ENCODE measurements at regions not wholly inside any gene's neighbourhood (a gene's known extent, or its start where the extent isn't known, plus 50 kb on each side); places are given as distances from the start of the nearest gene placed in this dataset.

DNA sequence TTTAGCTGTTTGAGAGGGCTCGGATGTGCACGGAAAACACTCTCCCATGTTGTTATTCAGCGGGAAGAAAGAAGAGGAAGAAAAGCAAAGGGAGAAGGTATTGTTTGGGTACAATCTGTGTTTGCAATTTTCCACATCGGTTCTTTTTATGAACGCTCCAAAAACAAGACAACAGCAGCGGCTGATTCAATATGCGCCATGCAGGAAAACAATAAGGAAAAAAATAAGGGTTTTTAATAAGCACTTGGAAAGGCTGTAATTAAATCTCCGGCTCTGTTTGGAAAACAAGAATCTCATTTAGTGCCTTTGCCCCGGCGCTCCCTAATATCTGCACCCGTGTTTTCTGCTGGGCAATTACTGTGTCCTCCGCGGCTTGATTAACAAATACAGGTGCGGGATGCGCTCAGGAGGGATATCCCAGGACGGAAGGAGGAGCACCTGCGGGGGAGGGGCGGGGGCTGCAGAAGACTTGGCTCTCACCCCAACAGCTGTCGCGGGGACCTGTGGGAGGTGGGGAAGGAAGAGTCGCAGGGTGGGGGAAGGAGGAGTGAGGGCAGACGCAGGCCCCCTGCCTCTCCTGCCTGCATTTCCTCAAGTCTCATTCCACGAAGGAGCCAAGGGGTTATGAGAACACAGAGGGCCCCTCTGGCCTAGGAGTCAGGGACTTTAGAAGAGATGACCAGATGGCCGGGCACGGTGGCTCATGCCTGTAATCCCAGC, 181.5 kb upstream of the PODXL start:
- Histone ChIP-seq H4K20me1 (ENCODE audit: insufficient read depth) (no peaks in the 10 kb centered on the region), H2AFZ (ENCODE audit: low read depth) (no peak overlapping the region), H3K79me2 (ENCODE audit: insufficient read depth, low read depth) (no peaks in the 10 kb centered on the region), H3K4me2 (no peak overlapping the region), H3K9ac (no peak overlapping the region), H3K36me3 (ENCODE audit: insufficient read depth) (no peaks in the 10 kb centered on the region), H3K27ac (no peak overlapping the region), H3K4me1 (ENCODE audit: low read depth, poor library complexity, severe bottlenecking) (no peaks in the 10 kb centered on the region), H3K27me3 (ENCODE audit: insufficient read depth, low read depth) (no peaks in the 10 kb centered on the region), H3K4me3 (IDR thresholded peaks at IDR 0.05; ENCODE audit: insufficient read depth, low read depth, low read length) (no peak overlapping the region)
- no peak for TF ChIP-seq CTCF (conservative IDR thresholded peaks at IDR 0.05; ENCODE audit: low read depth, low read length)

DNA sequence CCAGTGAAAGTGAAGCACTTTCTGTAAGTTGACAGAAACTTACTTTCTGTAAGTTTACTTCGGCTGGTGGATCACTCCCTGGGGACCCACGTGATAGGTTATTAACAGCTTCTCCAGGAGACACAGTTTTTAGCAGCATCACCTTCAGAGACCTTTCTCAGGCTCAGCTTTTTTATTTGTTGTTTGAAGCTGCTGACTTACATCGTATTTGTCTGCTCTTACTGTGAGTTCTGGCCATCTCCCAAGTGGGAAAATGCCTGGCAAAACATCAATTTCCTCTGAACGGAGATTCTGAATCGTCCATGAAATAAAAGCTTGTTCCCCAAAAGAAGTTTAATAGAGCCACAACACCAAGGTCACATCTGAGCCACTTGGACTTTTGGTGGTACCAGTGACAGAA, 178.7 kb upstream of the PODXL start:
- Histone ChIP-seq H3K4me3 (IDR thresholded peaks at IDR 0.05; ENCODE audit: insufficient read depth, low read depth, low read length) (no peak overlapping the region), H3K79me2 (ENCODE audit: insufficient read depth, low read depth) (no peaks in the 10 kb centered on the region), H3K4me2 (no peak overlapping the region), H4K20me1 (ENCODE audit: insufficient read depth) (no peaks in the 10 kb centered on the region), H3K27ac (no peak overlapping the region), H3K9ac (no peak overlapping the region), H2AFZ (ENCODE audit: low read depth) (no peak overlapping the region), H3K27me3 (ENCODE audit: insufficient read depth, low read depth) (no peaks in the 10 kb centered on the region), H3K36me3 (ENCODE audit: insufficient read depth) (no peaks in the 10 kb centered on the region), H3K4me1 (ENCODE audit: low read depth, poor library complexity, severe bottlenecking) (no peaks in the 10 kb centered on the region)
- no peak for TF ChIP-seq CTCF (conservative IDR thresholded peaks at IDR 0.05; ENCODE audit: low read depth, low read length)

DNA sequence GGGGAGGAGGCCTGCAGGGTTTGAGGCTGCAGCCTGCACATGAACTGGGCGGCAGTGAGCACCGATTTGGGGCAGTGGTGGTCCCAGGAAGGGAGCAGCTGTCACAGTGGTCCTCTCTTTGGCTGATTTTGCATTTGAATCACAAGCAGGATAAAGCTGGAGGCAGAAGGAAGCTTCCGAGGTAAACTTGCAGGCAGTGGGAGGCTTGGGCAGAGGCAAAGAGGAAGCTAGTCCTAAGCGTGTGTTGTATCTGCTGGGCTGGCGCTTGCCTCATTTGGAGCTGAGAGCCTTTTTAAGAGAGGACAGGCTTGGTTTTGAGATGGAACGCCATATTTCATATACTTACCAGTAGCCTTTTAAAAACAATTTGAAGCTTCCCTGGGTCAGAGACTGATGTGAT, 177.2 kb upstream of the PODXL start:
- Histone ChIP-seq H3K4me2 (no peak overlapping the region), H3K36me3 (ENCODE audit: insufficient read depth) (no peaks in the 10 kb centered on the region), H3K27ac (no peak overlapping the region), H2AFZ (ENCODE audit: low read depth) (no peak overlapping the region), H3K4me3 (IDR thresholded peaks at IDR 0.05; ENCODE audit: insufficient read depth, low read depth, low read length) (no peak overlapping the region), H3K79me2 (ENCODE audit: insufficient read depth, low read depth) (no peaks in the 10 kb centered on the region), H3K27me3 (ENCODE audit: insufficient read depth, low read depth) (no peaks in the 10 kb centered on the region), H3K4me1 (ENCODE audit: low read depth, poor library complexity, severe bottlenecking) (no peaks in the 10 kb centered on the region), H4K20me1 (ENCODE audit: insufficient read depth) (no peaks in the 10 kb centered on the region), H3K9ac (no peak overlapping the region)
- no peak for TF ChIP-seq CTCF (conservative IDR thresholded peaks at IDR 0.05; ENCODE audit: low read depth, low read length)

DNA sequence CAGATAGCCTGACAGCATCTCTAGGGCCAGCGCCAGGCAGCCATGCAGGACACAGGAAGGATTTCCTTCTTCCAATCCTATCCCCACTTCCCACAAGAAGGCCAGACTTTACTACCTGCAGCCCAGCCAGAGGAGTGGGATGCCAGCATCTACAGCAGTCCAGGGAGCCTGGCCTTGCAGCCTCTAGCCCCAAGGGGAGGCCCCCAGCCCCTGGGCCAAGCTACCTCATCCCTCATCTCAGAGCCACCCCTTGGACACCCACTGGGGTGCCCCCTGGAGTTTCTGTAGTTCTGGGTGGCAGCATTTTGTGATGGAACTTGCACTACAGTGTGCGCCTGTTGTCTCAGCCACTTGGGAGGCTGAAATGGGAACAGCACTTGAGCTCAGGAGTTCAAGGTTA, 170.8 kb upstream of the PODXL start:
- H3K27ac ChIP-seq = no peak overlapping the region
- no peaks in the 10 kb centered on the region for H3K27me3 ChIP-seq (ENCODE audit: insufficient read depth, low read depth)
- H2AFZ ChIP-seq (ENCODE audit: low read depth) = no peak overlapping the region
- no peak overlapping the region for H3K9ac ChIP-seq
- no peak overlapping the region for H3K4me2 ChIP-seq
- no peaks in the 10 kb centered on the region for H3K79me2 ChIP-seq (ENCODE audit: insufficient read depth, low read depth)
- H3K4me3 ChIP-seq (IDR thresholded peaks at IDR 0.05; ENCODE audit: insufficient read depth, low read depth, low read length) = no peak overlapping the region
- H3K36me3 ChIP-seq (ENCODE audit: insufficient read depth) = no peaks in the 10 kb centered on the region
- no peaks in the 10 kb centered on the region for H4K20me1 ChIP-seq (ENCODE audit: insufficient read depth)
- TF ChIP-seq CTCF (conservative IDR thresholded peaks at IDR 0.05; ENCODE audit: low read depth, low read length) = no peak
- H3K4me1 ChIP-seq (ENCODE audit: low read depth, poor library complexity, severe bottlenecking) = no peaks in the 10 kb centered on the region
